ENCODE measurements at regions not wholly inside any gene's neighbourhood (a gene's known extent, or its start where the extent isn't known, plus 50 kb on each side); places are given as distances from the start of the nearest gene placed in this dataset.

- TF ChIP-seq CTCF (IDR thresholded peaks at IDR 0.05), result no peak
- no peak for TF ChIP-seq EP300 (IDR thresholded peaks at IDR 0.05)
- TF ChIP-seq POLR2A (IDR thresholded peaks at IDR 0.05), result no peak
Observed at GRCh38 chr19:29401712-29402421, 123.9 kb upstream of the VSTM2B start.
